A204.1 (cell line): ENCODE measurements at regions not wholly inside any gene's neighbourhood (a gene's known extent, or its start where the extent isn't known, plus 50 kb on each side); places are given as distances from the start of the nearest gene placed in this dataset.
"Not testable (repeated sequence)": the region's sequence is repeated elsewhere in the genome, so short reads cannot be mapped to it uniquely, and the experiment has no call there.

Source experiments
- FAIRE-seq: peaks from 2 replicates; lab custom pipeline; 2012; peaks lifted over from hg19 to GRCh38; lab: Jason Lieb, UNC

- FAIRE-seq = not testable (repeated sequence)
Observed at GRCh38 chr9:39463696-39464095, 108.2 kb downstream of the SPATA31A1 start.

GRCh38 chr9:39464122-39464777, 108.8 kb downstream of the SPATA31A1 start:
- FAIRE-seq = not testable (repeated sequence)

- FAIRE-seq = not testable (repeated sequence)
Observed at GRCh38 chr9:39474499-39474898, 119.0 kb downstream of the SPATA31A1 start.

DNA sequence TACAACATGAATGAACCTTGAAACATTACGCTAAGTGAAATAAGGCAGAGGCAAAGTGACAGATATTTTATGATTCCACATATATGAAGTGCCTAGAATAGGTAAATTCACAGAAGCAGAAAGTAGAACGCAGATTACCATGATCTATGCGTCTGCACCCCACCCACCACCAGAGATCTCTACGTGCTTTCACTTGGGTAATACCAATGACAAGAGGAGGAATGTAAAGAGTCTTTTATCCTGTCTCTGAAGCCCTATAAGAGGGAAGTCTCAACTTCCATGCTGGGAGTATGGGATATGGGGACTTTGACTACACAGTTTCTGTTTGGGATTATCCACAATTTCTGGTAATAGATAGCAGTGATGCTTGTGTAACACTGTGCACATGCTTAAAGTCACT, 127.6 kb downstream of the SPATA31A1 start:
- not testable (repeated sequence) for FAIRE-seq

DNA sequence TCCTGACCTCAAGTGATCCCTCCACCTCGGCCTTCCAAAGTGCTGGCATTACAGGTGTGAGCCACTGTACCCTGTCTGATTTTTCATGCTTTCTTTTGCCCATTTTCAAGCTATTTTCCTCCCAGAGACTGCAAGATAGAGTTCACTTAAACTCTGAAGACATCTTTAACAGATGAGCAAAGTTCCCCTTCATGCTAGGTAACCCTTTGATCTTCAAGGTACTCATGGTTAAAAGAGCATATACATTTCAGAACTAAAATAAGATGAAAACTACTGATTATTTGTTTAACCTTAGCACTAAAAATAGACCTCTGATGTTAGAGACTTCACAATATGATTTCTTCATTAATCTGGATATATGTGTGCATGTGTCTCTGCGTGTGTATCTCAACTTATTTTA, 128.4 kb downstream of the SPATA31A1 start:
- FAIRE-seq = not testable (repeated sequence)

GRCh38 chr9:39484292-39484691, 128.8 kb downstream of the SPATA31A1 start:
- FAIRE-seq = not testable (repeated sequence)

GRCh38 chr9:39487477-39487876, 132.0 kb downstream of the SPATA31A1 start:
- not testable (repeated sequence) for FAIRE-seq

DNA sequence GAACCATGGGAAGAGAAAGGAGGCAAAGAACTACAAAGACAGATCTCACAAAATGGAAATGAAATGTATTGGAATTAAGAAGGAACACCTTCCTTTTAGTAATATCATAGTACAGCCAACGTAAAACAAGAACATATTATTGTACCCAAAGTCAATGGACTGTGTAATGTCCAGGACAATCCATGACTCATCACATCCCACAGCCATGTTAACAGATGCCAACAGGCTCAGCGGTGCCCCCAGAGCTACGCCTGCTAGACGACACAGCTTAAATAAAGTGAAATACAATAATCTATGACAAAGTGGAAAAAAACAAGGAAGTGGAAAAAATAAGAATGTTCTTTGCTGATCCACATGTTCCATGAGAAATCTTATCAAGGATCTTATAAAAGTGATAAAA, 140.8 kb downstream of the SPATA31A1 start:
- not testable (repeated sequence) for FAIRE-seq

- FAIRE-seq = not testable (repeated sequence)
Observed at GRCh38 chr9:39503178-39503577, 147.7 kb downstream of the SPATA31A1 start.

- FAIRE-seq = not testable (repeated sequence)
Observed at GRCh38 chr9:39527387-39528029, 172.0 kb downstream of the SPATA31A1 start.

GRCh38 chr9:39532597-39532996, 177.1 kb downstream of the SPATA31A1 start:
- not testable (repeated sequence) for FAIRE-seq

GRCh38 chr9:39533001-39533762, 177.7 kb downstream of the SPATA31A1 start:
- FAIRE-seq = not testable (repeated sequence)

DNA sequence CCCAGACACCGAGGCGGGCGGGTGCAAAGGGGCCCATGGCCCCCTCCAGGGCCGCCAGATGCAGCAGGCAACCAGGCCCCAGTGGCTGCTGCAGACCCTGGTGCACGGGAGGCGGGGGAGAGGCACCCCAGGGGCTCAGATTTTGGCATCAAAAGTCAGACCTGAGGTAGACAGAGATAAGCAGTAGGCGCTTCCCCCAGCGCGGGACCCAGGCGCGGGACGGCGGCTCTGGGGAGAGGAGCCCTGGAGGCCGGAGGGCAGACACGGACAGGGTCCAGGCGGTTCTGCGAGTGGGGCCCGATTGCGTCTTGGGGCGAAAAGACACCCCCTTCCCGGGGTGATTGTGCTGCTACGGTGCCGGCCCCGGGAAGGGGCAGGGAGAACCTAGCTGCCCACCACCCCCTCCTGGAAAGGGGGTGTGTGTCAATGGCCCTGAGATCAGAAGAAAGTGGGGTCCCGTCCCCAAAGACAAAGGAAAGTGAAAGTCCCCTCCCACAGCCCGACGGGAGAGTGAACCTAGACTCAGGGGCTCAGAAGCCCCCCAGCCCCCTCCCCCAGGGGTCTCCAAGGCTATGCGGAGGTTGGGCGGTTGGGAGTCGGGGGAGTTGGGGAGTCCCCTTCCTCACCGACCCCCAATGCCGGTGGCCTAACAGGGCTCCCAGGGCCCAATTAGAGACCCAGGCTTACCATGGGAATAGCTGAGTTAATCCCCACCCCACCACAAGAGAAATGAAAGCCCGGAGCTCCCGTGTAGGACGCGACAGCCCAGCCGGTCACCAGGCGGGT, 178.5 kb downstream of the SPATA31A1 start:
- not testable (repeated sequence) for FAIRE-seq

GRCh38 chr9:39534897-39535296, 179.4 kb downstream of the SPATA31A1 start:
- FAIRE-seq = not testable (repeated sequence)

DNA sequence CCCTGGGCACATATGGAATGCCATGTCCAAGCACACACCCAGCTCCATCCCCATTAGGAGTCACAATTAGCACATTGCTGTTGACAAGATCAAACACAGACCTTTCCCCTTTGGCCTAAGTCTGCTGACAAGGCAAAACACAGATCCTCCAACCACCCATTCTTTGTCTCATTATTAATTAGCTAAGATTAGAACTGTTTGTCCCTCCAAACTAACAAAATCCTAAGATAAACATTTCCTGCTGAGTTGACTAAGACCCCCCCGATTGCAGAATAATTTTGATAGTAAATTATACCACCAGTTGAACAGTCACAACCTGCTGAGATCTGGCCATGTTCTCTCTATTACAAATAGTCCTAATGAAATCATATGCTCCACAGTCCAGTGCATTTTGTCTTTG, 186.7 kb downstream of the SPATA31A1 start:
- not testable (repeated sequence) for FAIRE-seq

- not testable (repeated sequence) for FAIRE-seq
Observed at GRCh38 chr9:39545079-39545478, 189.6 kb downstream of the SPATA31A1 start.

- FAIRE-seq = not testable (repeated sequence)
Observed at GRCh38 chr9:39550573-39550972, 195.1 kb downstream of the SPATA31A1 start.

DNA sequence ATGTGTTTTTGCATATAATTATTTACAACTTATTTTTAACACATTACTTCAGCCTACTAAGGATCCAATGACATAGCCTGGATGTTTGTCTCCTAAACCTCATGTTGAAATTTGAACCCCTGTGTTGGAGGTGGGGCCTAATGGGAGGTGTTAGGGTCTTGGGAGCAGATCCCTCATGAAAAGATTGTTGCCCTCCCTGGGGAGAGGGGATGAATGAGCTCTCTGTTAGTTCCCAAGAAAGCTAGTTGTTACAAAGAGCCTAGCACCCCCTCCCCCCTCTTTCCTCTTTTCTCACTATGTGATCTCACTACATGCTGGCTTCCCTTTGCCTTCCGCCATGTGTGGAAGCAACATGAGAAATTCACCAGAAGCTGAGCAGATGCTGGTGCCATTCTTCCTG, 196.1 kb downstream of the SPATA31A1 start:
- FAIRE-seq = not testable (repeated sequence)

DNA sequence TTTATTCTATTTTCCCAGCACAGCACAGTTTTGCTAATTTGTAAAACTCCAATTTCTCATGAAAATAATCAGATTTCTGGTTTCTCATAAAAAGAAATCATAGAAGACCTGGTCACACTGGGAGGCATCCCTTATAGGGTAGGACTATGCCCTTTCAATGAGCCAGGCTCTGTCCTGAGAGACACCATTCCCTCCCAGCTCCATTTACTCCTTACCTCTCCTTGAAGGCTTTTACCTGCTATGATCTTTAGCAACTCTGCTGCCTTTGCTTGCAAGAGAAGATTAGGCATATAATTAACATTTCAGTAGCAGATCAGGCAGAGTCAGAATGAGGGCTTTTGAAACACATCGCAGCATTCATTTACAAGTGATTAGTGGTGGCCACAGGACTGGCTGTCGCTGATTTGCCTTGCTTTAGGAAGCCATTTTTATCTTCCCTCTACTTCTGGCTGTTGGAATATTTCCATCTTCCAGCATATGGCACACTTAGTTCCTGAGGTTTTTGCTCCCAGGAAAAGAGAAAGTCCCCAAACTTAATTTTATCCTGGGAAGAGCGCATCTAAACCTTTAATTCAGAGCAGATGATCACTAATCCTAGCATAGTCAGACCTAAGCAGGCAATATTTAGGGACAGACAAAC, 196.9 kb downstream of the SPATA31A1 start:
- FAIRE-seq = not testable (repeated sequence)

GRCh38 chr9:39554352-39554751, 198.9 kb downstream of the SPATA31A1 start:
- FAIRE-seq = not testable (repeated sequence)

GRCh38 chr9:39559384-39559783, 203.9 kb downstream of the SPATA31A1 start:
- FAIRE-seq = not testable (repeated sequence)

DNA sequence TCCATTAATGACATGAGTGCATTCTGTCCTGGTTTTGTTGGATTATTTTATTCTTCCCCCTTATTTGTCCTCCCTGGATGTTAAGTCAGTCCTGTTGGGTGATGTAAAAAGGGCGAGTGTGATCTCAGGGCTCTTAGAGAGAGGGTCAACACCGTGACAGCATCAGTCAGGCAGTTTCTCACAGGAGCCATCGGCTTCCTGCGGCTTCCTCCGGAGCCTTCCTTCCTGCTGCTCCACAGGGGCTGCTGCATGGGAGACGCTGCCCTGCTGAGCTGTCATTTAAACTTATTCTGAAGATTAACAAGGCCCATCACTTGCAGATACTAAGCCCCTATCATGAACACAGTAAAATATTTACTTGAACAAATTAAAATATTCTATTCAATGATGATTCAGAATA, 211.3 kb downstream of the SPATA31A1 start:
- FAIRE-seq = not testable (repeated sequence)
